ENCODE measurements at regions not wholly inside any gene's neighbourhood (a gene's known extent, or its start where the extent isn't known, plus 50 kb on each side); places are given as distances from the start of the nearest gene placed in this dataset.
"Not testable (repeated sequence)": the region's sequence is repeated elsewhere in the genome, so short reads cannot be mapped to it uniquely, and the experiment has no call there.

GRCh38 chr2:139685090-139685983, 905.1 kb upstream of the NXPH2 start:
- no peak for DNase-seq

GRCh38 chr2:139684286-139684860, 904.2 kb upstream of the NXPH2 start:
- DNase-seq, result no peak

DNA sequence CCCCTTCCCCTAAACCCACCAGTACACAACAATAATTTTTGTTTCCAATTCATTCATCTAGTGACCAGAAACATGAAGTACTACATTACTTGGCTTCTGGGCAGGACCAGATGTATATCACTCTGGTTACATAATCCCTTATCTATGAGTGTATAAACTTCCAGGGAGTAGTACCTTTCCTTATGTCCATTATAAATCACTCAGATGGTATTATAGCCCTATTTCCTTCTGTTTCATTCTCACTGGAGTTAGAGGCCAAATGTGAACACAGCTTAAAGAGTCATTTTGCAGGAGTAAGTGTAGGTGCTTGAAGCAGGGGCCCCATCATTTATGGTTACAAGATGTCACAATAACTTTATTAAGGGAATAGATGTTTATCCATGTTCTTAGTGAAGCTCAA, 894.4 kb upstream of the NXPH2 start:
- no peak for DNase-seq

DNA sequence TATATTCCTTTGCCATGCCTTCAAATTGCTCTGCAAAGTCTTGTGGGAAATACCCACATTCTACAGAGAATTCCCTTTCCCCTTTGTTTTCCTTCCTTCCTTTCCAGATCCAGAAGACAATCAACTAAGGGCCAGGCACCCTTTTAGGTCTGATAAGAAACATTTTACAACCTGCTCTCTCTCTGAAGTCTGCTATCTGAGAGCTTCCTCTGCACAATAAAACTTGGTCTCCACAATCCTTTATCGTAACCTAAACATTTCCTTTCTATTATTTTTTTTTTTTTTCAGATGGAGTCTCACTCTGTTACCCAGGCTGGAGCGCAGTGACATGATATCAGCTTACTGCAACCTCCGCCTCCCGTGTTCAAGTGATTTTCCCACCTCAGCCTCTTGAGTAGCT, 893.3 kb upstream of the NXPH2 start:
- DNase-seq, result not testable (repeated sequence)

GRCh38 chr2:139669675-139670074, 889.5 kb upstream of the NXPH2 start:
- no peak for DNase-seq

- DNase-seq, result no peak
These were observed 872.2 kb upstream of the NXPH2 start for GRCh38 chr2:139652385-139652784.

DNA sequence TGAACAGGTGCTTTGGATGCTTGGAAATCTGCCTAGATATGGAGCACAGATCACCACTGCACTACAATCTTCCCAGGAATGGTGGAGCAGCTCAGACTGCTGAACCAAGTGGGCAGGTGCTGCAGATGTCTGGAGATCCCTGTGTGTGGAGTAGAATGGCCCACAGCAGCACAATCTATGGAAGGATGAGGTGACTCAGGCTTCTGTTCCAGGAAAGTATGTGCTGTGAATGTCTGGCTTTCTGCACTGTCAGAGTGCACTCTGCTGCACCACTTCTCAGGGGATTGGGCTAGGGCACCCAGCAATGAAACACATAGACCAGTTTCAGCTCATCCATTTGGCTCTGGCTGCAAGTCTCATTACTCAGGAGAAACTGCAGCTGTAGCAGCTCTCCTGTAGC, 865.4 kb upstream of the NXPH2 start:
- no peak for DNase-seq

DNA sequence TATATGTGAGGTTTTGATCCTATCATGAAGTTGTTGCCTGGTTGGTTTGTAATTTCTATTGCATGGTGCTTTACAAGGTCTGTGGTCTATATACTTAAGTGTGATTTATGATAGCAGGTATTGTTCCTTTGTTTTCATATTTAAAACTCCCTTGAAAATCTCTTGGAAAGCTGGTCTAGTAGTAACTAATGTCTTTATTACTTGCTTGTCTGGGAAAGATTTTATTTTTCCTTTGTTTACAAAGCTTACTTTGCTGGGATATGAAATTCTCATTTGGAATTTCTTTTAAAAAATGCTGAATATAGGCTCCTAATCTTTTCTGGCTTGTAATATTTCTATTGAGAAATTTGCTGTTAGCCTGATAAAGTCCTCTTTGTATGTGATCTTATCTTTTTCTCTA, 862.9 kb upstream of the NXPH2 start:
- no peak for DNase-seq

DNA sequence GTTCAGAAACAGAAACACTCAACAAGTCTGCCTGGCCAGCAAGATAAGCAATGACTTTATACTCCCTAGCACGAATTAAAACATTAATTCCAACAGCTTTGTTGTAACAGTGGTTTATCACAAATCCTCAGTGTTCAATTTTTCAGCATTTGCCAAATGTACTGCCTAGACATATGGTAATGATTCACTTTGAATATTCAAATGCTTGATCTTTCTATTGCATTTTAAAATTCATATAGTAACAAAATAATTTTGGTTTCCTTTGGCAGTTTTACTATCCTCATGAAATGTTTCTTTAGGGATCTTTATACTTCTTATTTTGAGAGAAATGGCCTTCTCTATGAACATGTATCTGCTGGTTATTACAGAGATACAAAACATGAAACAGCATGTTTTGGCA, 851.8 kb upstream of the NXPH2 start:
- no peak for DNase-seq

GRCh38 chr2:139628931-139629330, 848.7 kb upstream of the NXPH2 start:
- DNase-seq, result no peak

DNA sequence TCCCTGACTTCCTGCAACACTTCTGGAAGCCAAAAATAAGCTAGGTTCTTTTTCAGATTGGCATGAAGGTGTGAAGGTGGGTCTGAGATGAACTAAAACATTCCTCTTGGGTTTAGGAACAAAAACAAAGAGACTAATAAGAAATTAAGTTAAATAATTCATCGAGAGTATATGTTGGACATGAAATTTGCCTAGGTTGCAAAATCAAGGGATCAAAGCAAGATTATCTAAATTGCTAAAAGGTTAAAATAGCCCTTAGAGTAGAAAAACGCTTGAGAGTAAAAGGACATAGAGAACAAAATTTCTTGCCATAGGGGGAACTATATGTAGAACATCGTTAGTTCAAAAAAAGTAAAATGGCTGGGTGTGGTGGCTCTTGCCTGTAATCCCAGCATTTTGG, 845.9 kb upstream of the NXPH2 start:
- no peak for DNase-seq

DNA sequence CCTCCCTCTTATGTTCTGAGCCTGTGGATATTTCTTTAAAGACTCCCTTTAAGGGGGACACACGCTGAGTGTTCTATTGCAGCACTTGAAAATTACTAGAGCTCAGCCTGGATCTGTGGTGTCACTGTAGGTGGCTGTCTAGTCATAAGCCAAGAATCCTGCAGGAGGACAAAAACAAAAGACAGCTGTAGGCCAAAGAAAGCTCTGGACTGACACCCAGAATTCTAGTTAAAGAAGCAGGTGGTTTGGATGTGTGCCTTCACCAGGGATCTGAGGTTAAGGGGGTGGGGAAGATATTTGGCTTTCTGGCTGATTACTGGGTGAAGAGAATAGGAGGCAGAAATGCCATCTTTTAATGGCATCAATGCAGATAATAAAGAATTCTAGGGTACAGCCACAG, 842.5 kb upstream of the NXPH2 start:
- DNase-seq, result no peak

DNA sequence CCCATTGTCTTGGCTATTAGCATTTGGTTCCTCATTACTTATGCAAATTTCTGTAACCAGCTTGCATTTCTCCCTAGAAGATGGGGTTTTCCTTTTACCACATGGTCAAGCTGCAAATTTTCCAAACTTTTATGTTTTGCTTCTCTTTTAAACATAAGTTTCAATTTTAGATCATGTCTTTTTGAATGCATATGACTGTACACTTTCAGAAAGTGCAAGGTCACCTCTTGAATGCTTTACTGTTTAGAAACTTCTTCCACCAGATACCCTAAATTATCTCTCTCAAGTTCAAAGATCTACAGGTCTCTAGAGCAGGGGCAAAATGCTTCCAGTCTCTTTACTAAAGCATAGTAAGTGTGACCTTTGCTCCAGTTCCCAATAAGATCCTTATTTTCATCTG, 837.6 kb upstream of the NXPH2 start:
- DNase-seq, result no peak

DNA sequence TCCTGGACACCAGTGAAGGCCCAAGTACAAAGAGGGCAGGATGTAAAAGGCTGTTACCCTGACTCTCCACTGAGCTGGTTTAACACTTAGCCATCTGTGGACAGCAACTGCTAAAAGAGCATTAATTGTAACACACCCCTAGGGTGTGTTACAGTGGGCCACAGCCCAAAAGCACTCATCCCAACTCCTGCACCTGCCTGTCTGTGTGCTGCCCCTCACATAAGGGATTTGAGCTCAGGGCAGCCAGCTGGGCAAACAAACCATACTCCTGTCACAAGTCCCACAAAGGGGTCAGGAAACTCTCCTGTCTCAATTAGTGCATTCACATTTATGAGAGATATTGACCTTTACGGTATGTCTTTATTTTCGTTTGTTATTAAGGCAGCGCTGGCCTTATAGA, 833.1 kb upstream of the NXPH2 start:
- DNase-seq, result no peak

- no peak for DNase-seq
These were observed 830.3 kb upstream of the NXPH2 start for GRCh38 chr2:139610512-139610911.

- no peak for DNase-seq
These were observed 828.9 kb upstream of the NXPH2 start for GRCh38 chr2:139609109-139609508.

GRCh38 chr2:139605668-139606067, 825.5 kb upstream of the NXPH2 start:
- no peak for DNase-seq

- no peak for DNase-seq
These were observed 820.0 kb upstream of the NXPH2 start for GRCh38 chr2:139600166-139600565.

DNA sequence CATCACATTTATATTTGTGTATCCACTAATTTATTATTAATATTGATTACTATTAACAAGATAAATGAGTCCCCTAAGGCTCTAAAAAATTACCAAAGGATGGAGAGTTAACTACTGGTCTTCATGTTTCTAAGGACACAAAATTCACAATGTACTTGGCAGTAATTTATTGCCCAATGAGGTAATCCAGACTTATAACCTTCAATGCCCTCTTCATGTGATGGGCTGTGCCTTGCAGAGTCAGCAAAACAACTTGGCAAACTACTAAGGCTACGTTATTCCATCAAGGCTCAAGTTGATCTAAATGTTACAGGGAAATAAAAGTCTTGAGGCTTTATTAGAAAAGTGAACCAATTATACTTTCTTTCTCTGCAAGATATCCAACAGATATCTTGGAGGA, 804.9 kb upstream of the NXPH2 start:
- DNase-seq, result no peak

- DNase-seq, result no peak
These were observed 794.2 kb upstream of the NXPH2 start for GRCh38 chr2:139574371-139574770.

- no peak for DNase-seq
These were observed 776.6 kb upstream of the NXPH2 start for GRCh38 chr2:139556789-139557188.

- DNase-seq, result no peak
These were observed 770.7 kb upstream of the NXPH2 start for GRCh38 chr2:139550873-139551272.

- no peak for DNase-seq
These were observed 770.2 kb upstream of the NXPH2 start for GRCh38 chr2:139550341-139550740.

DNA sequence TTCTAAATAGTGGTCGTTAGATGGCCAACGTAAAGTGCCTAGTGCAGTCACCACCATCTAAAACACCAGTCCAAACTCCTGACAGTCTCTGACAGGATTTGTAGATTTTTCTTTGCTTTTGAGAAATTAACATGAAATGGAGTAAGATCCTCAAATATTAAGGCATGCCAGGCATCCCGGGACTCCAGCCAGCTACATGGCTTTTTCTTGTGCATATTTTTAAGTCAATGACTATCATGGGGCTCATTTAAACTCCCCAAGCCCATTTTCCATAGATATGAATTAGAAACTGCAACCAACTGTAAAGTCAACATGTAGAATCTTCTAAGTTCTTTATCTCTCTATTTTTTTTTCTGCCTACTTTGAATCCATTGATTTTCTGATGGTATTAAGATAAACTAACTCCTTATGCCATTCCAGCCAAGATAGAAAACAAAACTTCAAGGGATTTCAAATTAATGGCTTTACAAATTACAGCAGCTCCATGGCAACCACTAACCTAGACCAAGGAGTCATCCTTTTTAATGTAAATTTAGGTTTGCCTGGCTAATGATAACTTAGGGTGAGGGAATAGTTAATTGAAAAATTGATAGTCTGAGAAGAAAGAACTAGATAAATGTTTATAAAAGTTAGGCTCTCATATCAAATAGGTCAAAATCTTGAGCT, 764.1 kb upstream of the NXPH2 start:
- no peak for DNase-seq
